A673 (cell line): ENCODE measurements at regions not wholly inside any gene's neighbourhood (a gene's known extent, or its start where the extent isn't known, plus 50 kb on each side); places are given as distances from the start of the nearest gene placed in this dataset.

ENCODE experiments used
- EZH2 ChIP-seq: fragments of 200-600 bp; sonication (generic); IDR thresholded peaks from 2 replicates; pipeline ENCODE4 v1.6.1; 2017; ENCODE audit warnings: borderline replicate concordance, low read depth, mild to moderate bottlenecking, mixed read lengths, antibody characterized with exemption, low read length; ENCODE audit not compliant: poor library complexity, severe bottlenecking
- TF ChIP-seq, protein P1 (sequence below): fragments of 300-800, 200-600 bp; sonication (generic); conservative IDR thresholded peaks from 2 replicates; pipeline ENCODE4 v1.5.1; 2017; ENCODE audit warnings: low read depth, mild to moderate bottlenecking, antibody characterized with exemption, low read length, moderate library complexity, mixed read lengths

- TF ChIP-seq, protein P1, sequence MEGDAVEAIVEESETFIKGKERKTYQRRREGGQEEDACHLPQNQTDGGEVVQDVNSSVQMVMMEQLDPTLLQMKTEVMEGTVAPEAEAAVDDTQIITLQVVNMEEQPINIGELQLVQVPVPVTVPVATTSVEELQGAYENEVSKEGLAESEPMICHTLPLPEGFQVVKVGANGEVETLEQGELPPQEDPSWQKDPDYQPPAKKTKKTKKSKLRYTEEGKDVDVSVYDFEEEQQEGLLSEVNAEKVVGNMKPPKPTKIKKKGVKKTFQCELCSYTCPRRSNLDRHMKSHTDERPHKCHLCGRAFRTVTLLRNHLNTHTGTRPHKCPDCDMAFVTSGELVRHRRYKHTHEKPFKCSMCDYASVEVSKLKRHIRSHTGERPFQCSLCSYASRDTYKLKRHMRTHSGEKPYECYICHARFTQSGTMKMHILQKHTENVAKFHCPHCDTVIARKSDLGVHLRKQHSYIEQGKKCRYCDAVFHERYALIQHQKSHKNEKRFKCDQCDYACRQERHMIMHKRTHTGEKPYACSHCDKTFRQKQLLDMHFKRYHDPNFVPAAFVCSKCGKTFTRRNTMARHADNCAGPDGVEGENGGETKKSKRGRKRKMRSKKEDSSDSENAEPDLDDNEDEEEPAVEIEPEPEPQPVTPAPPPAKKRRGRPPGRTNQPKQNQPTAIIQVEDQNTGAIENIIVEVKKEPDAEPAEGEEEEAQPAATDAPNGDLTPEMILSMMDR, result no peak
- TF ChIP-seq EZH2, result no peak
These were observed 157.1 kb downstream of the OLFM1 start for GRCh38 chr9:135244271-135245221.
